GM19397 (cell line): ENCODE measurements at regions not wholly inside any gene's neighbourhood (a gene's known extent, or its start where the extent isn't known, plus 50 kb on each side); places are given as distances from the start of the nearest gene placed in this dataset.
"Not testable (repeated sequence)": the region's sequence is repeated elsewhere in the genome, so short reads cannot be mapped to it uniquely, and the experiment has no call there.

Experiments used
- ATAC-seq: cut with Tn5 transposase; IDR thresholded peaks from one replicate; pipeline ENCODE4 v1.9.1; 2021; ENCODE audit warnings: mild to moderate bottlenecking, moderate library complexity; ENCODE audit not compliant: unreplicated experiment

DNA sequence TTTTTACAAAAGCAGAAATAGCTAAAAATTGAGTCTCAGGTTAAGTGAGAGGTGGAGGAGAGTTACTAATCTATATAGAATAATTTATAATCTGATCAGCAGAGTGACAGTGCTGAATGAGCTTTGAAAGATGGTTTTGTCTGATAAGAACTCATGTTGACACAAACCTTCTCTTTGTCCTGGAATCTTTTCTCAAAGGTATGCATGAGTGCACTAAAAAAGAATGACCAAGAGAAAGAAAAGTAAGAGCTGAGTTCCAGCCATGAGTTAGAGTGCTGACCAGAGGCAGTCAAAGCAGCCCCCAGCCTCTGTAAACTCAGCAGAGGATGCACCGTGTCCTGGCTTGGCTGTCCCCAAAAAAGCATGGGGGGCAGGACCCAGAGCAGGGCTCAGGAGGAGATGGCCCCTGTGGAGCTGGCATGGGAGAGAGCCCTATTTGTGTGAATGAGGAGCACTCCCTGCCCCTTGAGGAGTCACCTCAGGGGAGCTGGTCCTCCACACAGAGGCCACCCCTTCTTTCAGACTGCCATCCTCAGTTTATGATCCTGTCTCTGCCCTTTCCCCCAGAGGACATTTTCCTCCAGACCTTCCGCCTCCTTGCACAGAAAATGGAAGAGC lies 129.8 kb downstream of the SEC23A start:
- no peak for ATAC-seq

DNA sequence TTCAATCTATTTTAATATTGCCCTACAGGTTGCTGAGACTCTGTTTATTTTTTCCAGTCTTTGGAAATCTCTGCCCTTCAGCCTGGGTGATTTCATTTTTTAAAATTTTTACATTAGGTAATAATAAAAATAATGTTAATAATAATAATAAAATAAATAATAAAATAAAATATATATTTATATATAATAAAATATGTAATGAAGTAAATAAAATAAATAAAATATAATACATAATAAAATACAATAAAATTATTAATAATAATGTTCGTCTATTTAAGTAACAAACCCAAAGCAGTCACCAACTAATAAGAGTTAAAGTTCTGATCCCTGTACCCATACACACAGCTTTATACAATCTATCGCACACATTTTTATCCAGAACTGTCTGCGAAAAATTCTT lies 130.5 kb downstream of the SEC23A start:
- no peak for ATAC-seq

DNA sequence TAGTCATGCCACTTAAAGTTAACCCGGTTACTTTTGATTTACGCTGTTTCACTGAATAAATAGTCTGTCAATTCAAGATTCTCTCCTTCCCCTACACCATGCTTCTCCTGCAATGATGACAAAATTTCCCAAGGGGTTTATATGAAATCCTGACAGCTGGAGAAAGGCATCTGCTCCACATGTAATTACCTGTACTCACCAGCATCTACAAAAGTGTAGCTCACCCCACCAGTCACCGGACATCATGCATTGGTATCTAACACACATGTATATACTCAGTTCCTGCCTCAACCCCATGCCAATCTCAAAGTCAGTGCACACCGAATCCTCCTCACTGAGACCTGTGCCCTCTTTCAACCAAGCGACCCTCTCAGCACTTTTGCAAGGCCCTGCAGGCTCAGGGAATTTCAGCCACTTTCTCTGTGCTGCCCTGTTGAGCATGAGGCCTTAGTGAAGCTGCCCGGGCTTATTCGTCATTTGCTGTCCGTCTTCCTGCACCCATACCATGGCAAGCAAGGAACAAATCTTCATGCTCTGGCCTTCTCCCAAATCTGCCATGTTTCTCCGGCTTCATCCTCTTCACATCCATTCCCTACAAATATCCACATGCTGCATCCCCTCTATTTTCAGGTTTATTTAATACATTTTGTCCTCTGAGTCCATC lies 131.6 kb downstream of the SEC23A start:
- no peak for ATAC-seq

DNA sequence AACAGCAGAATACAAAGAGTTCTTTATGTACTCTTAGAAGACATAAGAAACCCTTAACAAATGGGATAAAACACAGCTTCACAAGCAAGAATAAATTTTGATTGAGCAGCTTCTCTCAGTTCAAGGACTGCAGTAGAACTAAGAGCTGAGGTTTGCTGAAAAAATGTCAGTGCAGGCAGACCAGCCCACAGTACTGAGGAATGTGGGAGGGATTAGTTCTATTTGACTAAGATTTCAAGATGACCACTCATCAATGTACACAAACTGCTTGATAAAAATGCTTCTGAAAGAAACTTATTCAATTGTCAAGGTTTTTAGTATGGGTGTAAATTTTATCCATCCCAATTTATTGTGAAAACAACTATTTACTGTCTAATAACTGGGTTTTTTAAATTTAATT lies 138.4 kb downstream of the SEC23A start:
- ATAC-seq: no peak

- ATAC-seq: no peak
Measured at GRCh38 chr14:38960946-38961531, 142.0 kb downstream of the SEC23A start.

DNA sequence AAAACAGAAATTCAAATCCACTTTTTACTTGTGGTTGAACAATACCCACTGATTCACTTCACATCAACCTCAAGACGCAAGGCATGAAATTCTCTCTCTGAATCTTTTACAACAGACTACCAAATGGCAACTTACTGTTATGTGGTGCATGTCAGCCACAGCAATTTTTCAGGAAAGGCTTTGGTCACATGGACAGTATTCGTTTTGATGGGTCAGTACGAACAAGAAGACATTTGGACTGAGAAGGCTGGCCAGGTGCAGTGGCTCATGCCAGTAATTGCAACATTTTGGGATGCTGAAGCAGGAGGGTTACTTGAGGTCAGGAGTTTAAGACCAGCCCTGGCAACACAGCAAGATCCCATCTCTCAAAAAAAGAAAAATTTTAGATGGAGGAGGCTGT lies 144.0 kb downstream of the SEC23A start:
- no peak for ATAC-seq

DNA sequence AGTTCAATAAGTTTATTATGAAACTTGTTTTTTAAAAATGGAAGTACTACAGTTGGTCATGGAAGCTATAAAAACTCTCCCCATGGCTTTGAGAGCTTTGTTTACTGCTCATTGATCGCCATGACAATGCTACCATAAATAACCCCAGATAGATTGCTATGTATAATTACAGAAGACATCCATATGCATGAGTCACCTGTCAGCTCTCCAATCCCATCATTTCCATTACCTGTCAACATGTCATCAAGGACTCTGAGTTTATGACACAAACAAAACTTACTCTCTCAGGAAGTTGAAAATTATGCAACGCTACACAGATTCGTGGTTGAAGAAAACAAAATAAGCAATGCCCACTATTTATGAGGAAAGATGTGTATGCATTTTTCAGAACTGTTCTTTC lies 144.4 kb downstream of the SEC23A start:
- ATAC-seq: no peak

- ATAC-seq: no peak
Measured at GRCh38 chr14:38951451-38951850, 151.6 kb downstream of the SEC23A start.

- ATAC-seq: no peak
Measured at GRCh38 chr14:38950676-38951075, 152.4 kb downstream of the SEC23A start.

DNA sequence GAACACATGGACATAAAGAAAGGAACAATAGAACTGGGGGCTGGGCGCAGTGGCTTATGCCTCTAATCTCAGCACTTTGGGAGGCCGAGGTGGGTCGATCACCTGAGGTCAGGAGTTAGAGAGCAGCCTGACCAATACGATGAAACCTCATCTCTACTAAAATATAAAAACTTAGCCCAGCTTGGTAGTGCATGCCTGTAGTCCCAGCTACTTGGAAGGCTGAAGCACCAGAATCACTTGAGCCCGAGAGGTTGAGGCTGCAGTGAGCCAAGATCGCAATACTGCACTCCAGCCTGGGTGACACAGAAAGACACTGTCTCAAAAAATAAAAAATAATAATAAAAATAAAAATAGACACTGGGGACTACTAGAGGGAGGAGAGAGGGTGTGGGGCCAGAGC lies 154.5 kb downstream of the SEC23A start:
- ATAC-seq: no peak

DNA sequence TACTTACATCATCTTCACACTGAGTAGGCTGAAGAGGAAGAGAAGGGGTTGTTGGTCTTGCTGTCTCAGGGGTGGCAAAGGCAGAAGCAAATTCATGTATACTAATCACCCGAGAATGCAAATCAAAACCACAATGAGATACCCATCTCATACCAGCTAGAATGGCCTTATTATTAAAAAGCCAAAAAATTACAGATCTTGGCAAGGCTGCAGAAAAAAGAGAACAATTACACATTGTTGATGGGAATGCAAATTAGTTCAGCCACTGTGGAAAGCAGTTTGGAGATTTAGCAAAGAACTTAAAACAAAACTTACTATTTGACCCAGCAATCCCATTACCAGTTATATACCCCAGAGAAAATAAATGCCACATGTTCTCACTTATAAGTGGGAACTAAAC lies 154.9 kb downstream of the SEC23A start:
- no peak for ATAC-seq

- no peak for ATAC-seq
Measured at GRCh38 chr14:38947343-38947742, 155.7 kb downstream of the SEC23A start.

DNA sequence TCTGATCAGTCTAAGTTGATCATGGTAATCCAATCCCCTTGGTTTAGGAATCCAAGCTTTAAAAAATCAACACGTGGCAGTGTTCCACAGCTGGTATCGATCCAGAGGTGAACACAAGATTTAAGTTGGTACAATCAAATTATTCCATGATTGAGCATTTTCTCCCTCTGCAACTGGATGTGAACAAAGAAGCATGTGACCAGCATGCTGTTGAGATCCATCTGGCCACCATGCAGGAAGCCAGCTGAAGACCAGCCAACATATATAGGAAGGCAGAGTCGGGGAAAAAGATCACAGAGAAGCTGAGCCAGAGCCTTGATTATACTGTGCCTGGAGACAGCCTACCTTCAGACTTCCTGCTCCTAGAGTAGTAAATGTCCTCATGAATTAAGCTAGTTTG lies 158.3 kb downstream of the SEC23A start:
- no peak for ATAC-seq

DNA sequence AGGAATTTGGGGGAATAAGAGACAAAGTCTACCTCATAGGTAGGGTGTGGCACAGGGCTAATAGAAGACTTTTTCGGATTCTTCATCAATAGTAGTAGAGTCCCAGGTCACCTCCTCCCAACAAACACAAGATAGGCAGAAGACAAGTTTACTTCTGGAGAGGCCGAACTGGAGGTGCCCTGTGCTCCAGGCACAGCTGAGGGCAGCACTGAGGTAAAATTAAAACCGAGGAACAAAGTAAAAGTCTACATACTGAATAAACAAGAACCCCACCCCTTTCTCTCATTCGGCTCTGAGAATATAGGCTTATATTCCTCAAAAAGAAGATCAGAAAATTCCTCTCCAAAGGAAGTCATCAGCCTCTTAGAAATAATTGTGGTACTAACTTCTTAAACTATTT lies 161.5 kb downstream of the SEC23A start:
- no peak for ATAC-seq

DNA sequence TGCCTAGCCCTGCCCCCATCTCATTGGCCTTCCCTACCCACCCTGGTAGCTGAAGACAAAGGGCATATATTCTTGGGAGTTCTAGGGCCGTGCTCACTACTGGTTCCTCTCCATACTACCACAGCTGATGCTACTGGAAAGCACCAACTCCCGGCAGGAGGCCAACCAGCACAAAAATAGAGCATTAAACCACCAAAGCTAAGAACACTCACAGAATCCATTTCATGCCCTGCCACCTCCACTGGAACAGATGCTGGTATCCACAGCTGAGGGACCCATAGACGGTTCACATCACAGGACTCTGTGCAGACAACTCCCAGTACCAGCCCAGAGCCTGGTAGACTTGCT lies 170.4 kb downstream of the SEC23A start:
- not testable (repeated sequence) for ATAC-seq

- no peak for ATAC-seq
Measured at GRCh38 chr14:38931969-38932652, 170.9 kb downstream of the SEC23A start.

GRCh38 chr14:38930898-38931297 lies 172.1 kb downstream of the SEC23A start:
- no peak for ATAC-seq

- no peak for ATAC-seq
Measured at GRCh38 chr14:38930022-38930421, 173.0 kb downstream of the SEC23A start.

DNA sequence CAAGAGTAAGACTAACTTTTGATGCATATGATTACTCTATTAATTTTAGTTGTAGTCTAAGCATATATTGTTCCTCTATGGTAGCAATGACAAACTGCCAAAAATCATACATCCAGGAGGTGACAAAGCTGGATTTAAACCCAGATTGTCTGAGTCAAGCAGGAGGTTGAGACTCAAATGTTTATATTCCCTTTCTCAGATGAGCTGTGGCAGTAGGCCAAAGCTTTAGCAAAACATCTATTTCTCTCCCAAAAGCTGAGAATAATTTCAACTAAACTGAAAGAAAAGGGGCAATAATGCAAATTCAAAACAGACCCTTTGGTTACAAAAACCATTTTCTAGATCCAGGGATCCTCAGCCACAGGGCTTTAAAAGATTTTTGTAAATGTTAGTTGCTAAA lies 173.6 kb downstream of the SEC23A start:
- ATAC-seq: no peak

- not testable (repeated sequence) for ATAC-seq
Measured at GRCh38 chr14:38921893-38922292, 181.1 kb downstream of the SEC23A start.

DNA sequence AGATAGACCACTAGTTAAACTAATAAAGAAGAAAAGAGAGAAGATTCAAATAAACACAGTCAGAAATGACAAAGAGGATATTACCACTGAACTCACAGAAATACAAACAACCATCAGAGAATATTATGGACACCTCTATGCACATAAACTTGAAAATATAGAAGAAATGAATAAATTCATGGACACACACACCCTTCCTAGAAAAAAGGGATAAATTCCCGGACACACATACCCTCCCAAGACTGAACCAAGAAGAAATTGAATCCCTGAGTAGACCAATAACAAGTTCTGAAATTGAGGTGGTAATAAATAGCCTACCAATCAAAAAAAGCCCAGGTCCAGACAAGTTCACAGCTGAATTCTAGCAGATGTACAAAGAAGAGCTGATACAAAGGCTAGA lies 187.9 kb downstream of the SEC23A start:
- no peak for ATAC-seq

DNA sequence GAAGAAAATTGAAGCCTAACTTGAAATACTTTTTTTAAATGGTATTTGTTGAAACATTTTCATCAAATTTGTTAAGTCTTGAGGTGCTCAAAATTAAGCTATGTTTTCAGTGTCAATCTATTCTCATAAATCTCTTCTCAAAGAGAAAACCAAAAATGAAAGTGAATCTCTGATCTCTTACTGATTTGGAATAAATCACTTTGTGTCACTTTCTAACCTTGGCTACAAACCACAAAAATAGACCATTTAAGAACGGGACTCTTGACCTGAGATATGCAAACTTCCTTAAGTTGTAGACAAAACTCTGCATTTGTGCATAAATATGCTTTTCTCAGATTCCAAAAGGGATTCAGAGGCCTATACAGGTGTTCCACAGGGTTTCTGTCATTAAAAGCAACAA lies 192.9 kb downstream of the SEC23A start:
- no peak for ATAC-seq
